Hepatocyte (in vitro differentiated cells): ENCODE measurements at regions not wholly inside any gene's neighbourhood (a gene's known extent, or its start where the extent isn't known, plus 50 kb on each side); places are given as distances from the start of the nearest gene placed in this dataset.

ENCODE experiments used
- EZH2phosphoT487 ChIP-seq: fragments of 200-600 bp; sonication (generic); IDR thresholded peaks from one replicate; pipeline ENCODE4 v1.6.1; 2018; ENCODE audit warnings: antibody characterized with exemption, mild to moderate bottlenecking, low read depth, moderate library complexity; ENCODE audit not compliant: unreplicated experiment, severe bottlenecking
- TF ChIP-seq, protein P1 (sequence below): fragments of 200-600 bp; sonication (generic); IDR thresholded peaks from 2 replicates; pipeline ENCODE4 v1.5.1; 2016; ENCODE audit warnings: antibody characterized with exemption, mild to moderate bottlenecking; ENCODE audit not compliant: poor library complexity

DNA sequence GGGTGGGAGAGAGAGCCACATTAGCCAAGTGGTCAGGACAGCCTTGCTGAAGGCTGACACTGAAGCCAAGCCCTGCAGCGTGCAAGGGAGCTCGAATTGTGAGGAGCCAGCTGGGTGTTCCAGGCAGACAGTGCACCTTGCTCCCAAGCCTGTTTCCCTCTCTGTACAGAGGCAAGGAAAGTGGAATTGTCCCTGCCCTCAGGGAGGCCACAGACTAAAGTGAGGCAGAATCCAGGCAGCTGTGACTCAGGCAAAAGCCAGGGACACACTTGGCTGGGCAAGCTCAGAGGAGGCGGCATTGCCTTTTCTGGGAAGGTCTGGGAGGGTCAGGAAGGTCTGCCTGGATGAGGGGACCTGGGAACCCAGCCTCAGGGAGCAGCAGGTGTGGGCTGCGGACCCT is 50.2 kb upstream of the LMX1B start:
- TF ChIP-seq, protein P1, sequence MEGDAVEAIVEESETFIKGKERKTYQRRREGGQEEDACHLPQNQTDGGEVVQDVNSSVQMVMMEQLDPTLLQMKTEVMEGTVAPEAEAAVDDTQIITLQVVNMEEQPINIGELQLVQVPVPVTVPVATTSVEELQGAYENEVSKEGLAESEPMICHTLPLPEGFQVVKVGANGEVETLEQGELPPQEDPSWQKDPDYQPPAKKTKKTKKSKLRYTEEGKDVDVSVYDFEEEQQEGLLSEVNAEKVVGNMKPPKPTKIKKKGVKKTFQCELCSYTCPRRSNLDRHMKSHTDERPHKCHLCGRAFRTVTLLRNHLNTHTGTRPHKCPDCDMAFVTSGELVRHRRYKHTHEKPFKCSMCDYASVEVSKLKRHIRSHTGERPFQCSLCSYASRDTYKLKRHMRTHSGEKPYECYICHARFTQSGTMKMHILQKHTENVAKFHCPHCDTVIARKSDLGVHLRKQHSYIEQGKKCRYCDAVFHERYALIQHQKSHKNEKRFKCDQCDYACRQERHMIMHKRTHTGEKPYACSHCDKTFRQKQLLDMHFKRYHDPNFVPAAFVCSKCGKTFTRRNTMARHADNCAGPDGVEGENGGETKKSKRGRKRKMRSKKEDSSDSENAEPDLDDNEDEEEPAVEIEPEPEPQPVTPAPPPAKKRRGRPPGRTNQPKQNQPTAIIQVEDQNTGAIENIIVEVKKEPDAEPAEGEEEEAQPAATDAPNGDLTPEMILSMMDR: no peak
- no peak for TF ChIP-seq EZH2phosphoT487
